ENCODE measurements at regions not wholly inside any gene's neighbourhood (a gene's known extent, or its start where the extent isn't known, plus 50 kb on each side); places are given as distances from the start of the nearest gene placed in this dataset.
"Not testable (repeated sequence)": the region's sequence is repeated elsewhere in the genome, so short reads cannot be mapped to it uniquely, and the experiment has no call there.

- in situ Hi-C loops (cut with MboI; ENCODE audit: low sequenced_read_pairs): no loop called here
These were observed 103.6 kb upstream of the EDEM3 start for GRCh38 chr1:184858288-184858687.

GRCh38 chr1:184854496-184855140 lies 100.0 kb upstream of the EDEM3 start:
- in situ Hi-C loops (cut with MboI; ENCODE audit: low sequenced_read_pairs): no loop called here

GRCh38 chr1:184854036-184854435 lies 99.4 kb upstream of the EDEM3 start:
- in situ Hi-C loops (cut with MboI; ENCODE audit: low sequenced_read_pairs): no loop called here

GRCh38 chr1:184851822-184852746 lies 97.4 kb upstream of the EDEM3 start:
- in situ Hi-C loops (cut with MboI; ENCODE audit: low sequenced_read_pairs): no loop called here

GRCh38 chr1:184843732-184844495 lies 89.3 kb upstream of the EDEM3 start:
- in situ Hi-C loops (cut with MboI; ENCODE audit: low sequenced_read_pairs): no loop called here

- in situ Hi-C loops (cut with MboI; ENCODE audit: low sequenced_read_pairs): no loop called here
These were observed 85.9 kb upstream of the EDEM3 start for GRCh38 chr1:184840596-184840995.

GRCh38 chr1:184838504-184838951 lies 83.9 kb upstream of the EDEM3 start:
- in situ Hi-C loops (cut with MboI; ENCODE audit: low sequenced_read_pairs): no loop called here

GRCh38 chr1:184836934-184837895 lies 82.6 kb upstream of the EDEM3 start:
- in situ Hi-C loops (cut with MboI; ENCODE audit: low sequenced_read_pairs): no loop called here

- in situ Hi-C loops (cut with MboI; ENCODE audit: low sequenced_read_pairs): no loop called here
These were observed 81.5 kb upstream of the EDEM3 start for GRCh38 chr1:184836141-184836540.

- in situ Hi-C loops (cut with MboI; ENCODE audit: low sequenced_read_pairs): not testable (repeated sequence)
These were observed 79.3 kb upstream of the EDEM3 start for GRCh38 chr1:184833994-184834393.

- in situ Hi-C loops (cut with MboI; ENCODE audit: low sequenced_read_pairs): no loop called here
These were observed 77.9 kb upstream of the EDEM3 start for GRCh38 chr1:184832517-184832916.

GRCh38 chr1:184829496-184829895 lies 74.8 kb upstream of the EDEM3 start:
- in situ Hi-C loops (cut with MboI; ENCODE audit: low sequenced_read_pairs): not testable (repeated sequence)

- in situ Hi-C loops (cut with MboI; ENCODE audit: low sequenced_read_pairs): no loop called here
These were observed 73.7 kb upstream of the EDEM3 start for GRCh38 chr1:184828369-184828717.

- in situ Hi-C loops (cut with MboI; ENCODE audit: low sequenced_read_pairs): no loop called here
These were observed 73.1 kb upstream of the EDEM3 start for GRCh38 chr1:184827600-184828368.

- in situ Hi-C loops (cut with MboI; ENCODE audit: low sequenced_read_pairs): no loop called here
These were observed 71.3 kb upstream of the EDEM3 start for GRCh38 chr1:184826001-184826400.

GRCh38 chr1:184825571-184825970 lies 70.9 kb upstream of the EDEM3 start:
- in situ Hi-C loops (cut with MboI; ENCODE audit: low sequenced_read_pairs): no loop called here

GRCh38 chr1:184824691-184825323 lies 70.1 kb upstream of the EDEM3 start:
- in situ Hi-C loops (cut with MboI; ENCODE audit: low sequenced_read_pairs): loop anchor here (25.0 kb wide), 1 partner anchor 162 kb away; no protein-coding TSS in a partner anchor

- in situ Hi-C loops (cut with MboI; ENCODE audit: low sequenced_read_pairs): loop anchor here (25.0 kb wide), 1 partner anchor 164 kb away; no protein-coding TSS in a partner anchor
These were observed 68.4 kb upstream of the EDEM3 start for GRCh38 chr1:184823080-184823479.

- in situ Hi-C loops (cut with MboI; ENCODE audit: low sequenced_read_pairs): loop anchor here (25.0 kb wide), 1 partner anchor 165 kb away; no protein-coding TSS in a partner anchor
These were observed 67.6 kb upstream of the EDEM3 start for GRCh38 chr1:184822267-184822666.

All from hTERT RPE-1 (cell line).